OCI-LY3 (cell line): ENCODE measurements at regions not wholly inside any gene's neighbourhood (a gene's known extent, or its start where the extent isn't known, plus 50 kb on each side); places are given as distances from the start of the nearest gene placed in this dataset.

Experiments used
- CTCF ChIP-seq: fragments of 200-600, 300-600 bp; sonication (generic); IDR thresholded peaks from 2 replicates; pipeline ENCODE4 v1.5.1; 2014; ENCODE audit warnings: antibody characterized with exemption, low read length, low read depth
- EZH2phosphoT487 ChIP-seq: fragments of 200-600 bp; shearing (Covaris generic); IDR thresholded peaks from 2 replicates; pipeline ENCODE4 v1.6.1; 2018; ENCODE audit warnings: antibody characterized with exemption, mixed run types, low read depth

- TF ChIP-seq CTCF: no peak
- TF ChIP-seq EZH2phosphoT487: no peak
Measured at GRCh38 chr4:3676907-3677747, 89.1 kb upstream of the ADRA2C start.
